AG04450 (cell line): ENCODE measurements at regions not wholly inside any gene's neighbourhood (a gene's known extent, or its start where the extent isn't known, plus 50 kb on each side); places are given as distances from the start of the nearest gene placed in this dataset.

Experiments
- CTCF ChIA-PET: fragments of 300-600, 350-600 bp; formaldehyde crosslinking; extraction: SDS; loops from one replicate; lab custom pipeline; 2022; ENCODE audit warnings: antibody characterized with exemption, inconsistent platforms; lab: Charles Lee
- POLR2A ChIA-PET: fragments of 350-600 bp; formaldehyde crosslinking; extraction: SDS; loops from one replicate; lab custom pipeline; 2021; ENCODE audit warnings: antibody characterized with exemption, inconsistent platforms; lab: Yijun Ruan, JAX
- DNase-seq: peaks from one replicate; pipeline ENCODE4 v3.0.0-alpha.2; 2011; ENCODE audit warnings: low read depth, low spot score
- H3K27ac ChIP-seq: one replicate; pipeline ENCODE4 v1.5.1; 2012; ENCODE audit warnings: low read depth, low read length, control low read depth
- H3K27me3 ChIP-seq: one replicate; pipeline ENCODE4 v1.6.0; 2012; ENCODE audit warnings: low read length; ENCODE audit not compliant: control insufficient read depth, insufficient read depth
- H3K4me3 ChIP-seq: 2 replicates; pipeline ENCODE4 v1.5.1; 2011; ENCODE audit warnings: mild to moderate bottlenecking, low read depth, low read length, control low read depth
- H3K9me3 ChIP-seq: 2 replicates; pipeline ENCODE4 v1.5.1; 2012; ENCODE audit warnings: low read length; ENCODE audit not compliant: control insufficient read depth, insufficient read depth
- TF ChIP-seq, protein P1 (sequence below): IDR thresholded peaks from 2 replicates; pipeline ENCODE4 v1.5.1; 2011; ENCODE audit warnings: low read depth, low read length, control low read depth, inconsistent platforms

DNA sequence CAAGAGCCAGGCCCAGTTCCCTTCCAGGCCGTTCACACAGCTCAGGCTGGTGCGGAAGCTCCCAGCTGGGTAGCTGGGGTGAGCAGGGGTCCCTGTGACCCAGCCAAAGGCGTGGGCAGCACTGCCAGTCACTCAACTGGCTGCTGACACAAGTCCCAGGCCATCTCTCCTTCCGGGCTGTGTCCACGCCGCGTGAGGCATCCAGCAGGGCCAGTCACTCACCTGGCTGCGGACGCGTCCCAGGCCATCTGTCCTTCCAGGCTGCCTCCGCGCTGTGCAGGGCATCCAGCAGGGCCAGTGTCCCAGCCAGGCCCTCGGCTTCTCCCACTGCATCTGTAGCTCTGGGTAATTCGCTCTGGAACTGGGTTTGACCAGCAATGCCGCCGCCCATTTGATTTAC lies 184.2 kb downstream of the BRD1 start:
- CTCF ChIA-PET: no interaction called here
- H3K4me3 ChIP-seq: no peak overlapping the region
- no peak for DNase-seq
- no peaks in the 10 kb centered on the region for H3K27me3 ChIP-seq
- no peak overlapping the region for H3K27ac ChIP-seq
- peaks cover 91% of the 10 kb centered on the region for H3K9me3 ChIP-seq
- TF ChIP-seq, protein P1, sequence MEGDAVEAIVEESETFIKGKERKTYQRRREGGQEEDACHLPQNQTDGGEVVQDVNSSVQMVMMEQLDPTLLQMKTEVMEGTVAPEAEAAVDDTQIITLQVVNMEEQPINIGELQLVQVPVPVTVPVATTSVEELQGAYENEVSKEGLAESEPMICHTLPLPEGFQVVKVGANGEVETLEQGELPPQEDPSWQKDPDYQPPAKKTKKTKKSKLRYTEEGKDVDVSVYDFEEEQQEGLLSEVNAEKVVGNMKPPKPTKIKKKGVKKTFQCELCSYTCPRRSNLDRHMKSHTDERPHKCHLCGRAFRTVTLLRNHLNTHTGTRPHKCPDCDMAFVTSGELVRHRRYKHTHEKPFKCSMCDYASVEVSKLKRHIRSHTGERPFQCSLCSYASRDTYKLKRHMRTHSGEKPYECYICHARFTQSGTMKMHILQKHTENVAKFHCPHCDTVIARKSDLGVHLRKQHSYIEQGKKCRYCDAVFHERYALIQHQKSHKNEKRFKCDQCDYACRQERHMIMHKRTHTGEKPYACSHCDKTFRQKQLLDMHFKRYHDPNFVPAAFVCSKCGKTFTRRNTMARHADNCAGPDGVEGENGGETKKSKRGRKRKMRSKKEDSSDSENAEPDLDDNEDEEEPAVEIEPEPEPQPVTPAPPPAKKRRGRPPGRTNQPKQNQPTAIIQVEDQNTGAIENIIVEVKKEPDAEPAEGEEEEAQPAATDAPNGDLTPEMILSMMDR: no peak
- POLR2A ChIA-PET: no interaction called here

DNA sequence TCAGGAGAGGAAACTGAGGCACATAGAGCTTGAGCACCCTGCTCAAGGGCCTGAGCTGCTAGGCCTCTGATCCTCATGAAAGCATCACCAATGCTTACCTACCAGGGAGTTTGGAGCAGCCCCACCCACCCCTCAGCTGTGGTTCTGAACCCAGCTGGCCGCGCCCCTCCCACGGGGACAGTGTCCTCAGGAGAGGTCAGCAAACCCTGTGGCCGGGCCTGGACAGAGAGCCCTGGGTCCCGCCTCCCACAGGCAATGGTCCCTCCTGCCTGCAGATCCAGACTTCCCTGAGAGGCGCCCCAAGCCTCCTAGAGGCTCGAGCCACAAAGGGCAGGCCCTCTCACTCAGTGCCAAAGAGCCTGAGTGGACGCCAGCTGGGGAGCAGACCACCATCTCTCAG lies 184.9 kb downstream of the BRD1 start:
- no peak overlapping the region for H3K4me3 ChIP-seq
- POLR2A ChIA-PET: no interaction called here
- H3K27me3 ChIP-seq: no peaks in the 10 kb centered on the region
- DNase-seq: no peak
- TF ChIP-seq, protein P1: no peak
- H3K9me3 ChIP-seq: peaks cover 90% of the 10 kb centered on the region
- H3K27ac ChIP-seq: no peak overlapping the region
- CTCF ChIA-PET: no interaction called here

DNA sequence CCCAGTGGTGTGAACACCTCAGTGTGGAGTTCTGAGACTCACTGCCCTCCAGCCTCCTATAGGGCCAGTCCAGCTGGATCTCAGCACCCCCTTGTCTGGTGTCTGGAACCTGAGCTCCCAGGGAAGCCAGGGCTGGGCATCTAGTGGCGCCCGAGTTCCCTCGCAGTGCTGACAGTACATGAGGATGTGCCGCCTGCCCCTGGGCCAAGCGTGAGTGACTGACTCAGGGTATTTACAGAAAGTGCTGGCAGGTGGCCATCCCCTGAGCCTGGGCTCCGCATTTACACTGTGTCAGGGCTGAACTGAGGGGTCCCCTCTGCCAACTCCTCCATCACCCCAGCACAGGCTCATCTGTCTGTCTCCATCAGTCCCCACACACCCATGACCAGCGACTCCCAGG lies 185.3 kb downstream of the BRD1 start:
- Histone ChIP-seq H3K9me3 (peaks cover 90% of the 10 kb centered on the region), H3K27me3 (no peaks in the 10 kb centered on the region), H3K4me3 (no peak overlapping the region), H3K27ac (no peak overlapping the region)
- ChIA-PET POLR2A (no interaction called here), CTCF (no interaction called here)
- DNase-seq: no peak
- TF ChIP-seq, protein P1: no peak

DNA sequence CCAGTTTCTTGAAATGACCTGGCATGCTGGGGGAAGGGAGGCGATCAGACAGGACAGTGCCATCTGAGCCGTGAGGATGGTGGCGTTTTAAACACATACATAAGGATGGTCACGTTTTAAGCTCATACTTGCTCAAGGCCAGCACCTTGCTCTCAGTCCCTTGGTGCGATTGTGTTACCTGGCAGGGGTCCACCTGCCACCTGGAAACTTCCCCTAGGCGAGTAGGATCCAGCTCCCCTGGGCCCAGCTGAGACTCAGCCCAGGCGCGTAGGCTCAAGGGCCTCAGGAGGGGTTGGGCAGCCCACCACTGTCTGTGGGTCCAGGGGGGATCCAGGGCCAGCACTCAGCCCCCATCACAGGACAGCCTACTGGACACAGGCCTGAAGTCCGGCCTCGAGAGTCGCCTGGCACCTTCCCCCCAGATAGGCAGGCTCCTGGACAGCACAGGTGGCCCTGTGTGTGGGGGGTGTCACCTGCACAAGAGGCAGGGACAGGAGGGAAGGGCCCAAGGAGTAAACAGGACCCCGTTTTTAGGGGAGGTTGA lies 185.8 kb downstream of the BRD1 start:
- H3K9me3 ChIP-seq: peaks cover 90% of the 10 kb centered on the region
- TF ChIP-seq, protein P1: no peak
- no peak for DNase-seq
- no peak overlapping the region for H3K4me3 ChIP-seq
- H3K27ac ChIP-seq: no peak overlapping the region
- CTCF ChIA-PET: no interaction called here
- POLR2A ChIA-PET: no interaction called here
- no peaks in the 10 kb centered on the region for H3K27me3 ChIP-seq

DNA sequence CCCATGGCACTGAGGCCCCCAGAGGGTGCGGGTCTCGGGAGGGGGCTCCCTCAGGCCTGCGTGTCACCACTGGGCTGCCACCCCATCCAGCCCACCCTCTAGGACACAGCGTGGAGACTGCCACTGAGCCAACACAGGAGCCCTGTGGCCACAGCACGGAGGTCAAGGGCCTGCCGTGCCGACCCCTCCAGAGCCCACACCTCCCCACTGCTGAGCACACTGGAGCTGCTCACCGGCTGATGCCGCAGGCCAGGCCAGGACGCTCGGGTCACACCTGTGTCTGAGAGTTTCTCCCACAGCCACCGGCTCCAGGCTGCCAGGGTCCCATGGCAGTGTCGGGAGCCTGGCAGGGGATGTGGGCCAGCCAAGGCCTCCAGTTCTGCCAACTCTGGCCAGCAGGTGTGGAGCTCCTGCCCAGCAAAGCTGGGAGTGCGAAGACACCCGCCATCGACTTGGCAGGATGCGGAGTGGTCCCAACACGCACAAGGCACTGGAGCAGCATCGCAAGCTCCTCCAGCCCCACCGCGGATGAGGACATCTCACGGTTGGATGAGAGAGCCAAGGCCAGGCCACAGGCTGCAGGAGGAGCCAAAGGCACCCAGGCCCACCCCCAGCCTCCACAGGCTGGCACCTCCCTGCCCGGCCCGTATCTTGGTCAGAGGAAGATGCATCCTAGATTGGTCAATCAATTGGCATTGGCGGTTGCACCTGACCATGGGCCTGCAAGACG lies 187.1 kb downstream of the BRD1 start:
- ChIA-PET POLR2A (no interaction called here), CTCF (no interaction called here)
- peaks cover 92% of the 10 kb centered on the region for H3K9me3 ChIP-seq
- H3K27ac ChIP-seq: no peak overlapping the region
- no peaks in the 10 kb centered on the region for H3K27me3 ChIP-seq
- no peak overlapping the region for H3K4me3 ChIP-seq
- TF ChIP-seq, protein P1: no peak
- DNase-seq: no peak
